Loucy (cell line): ENCODE measurements at regions not wholly inside any gene's neighbourhood (a gene's known extent, or its start where the extent isn't known, plus 50 kb on each side); places are given as distances from the start of the nearest gene placed in this dataset.

ENCODE experiments used
- CTCF ChIP-seq: fragments of 200-600 bp; sonication (generic); conservative IDR thresholded peaks from 2 replicates; pipeline ENCODE4 v1.5.1; 2014; ENCODE audit warnings: mild to moderate bottlenecking, antibody characterized with exemption, low read length
- EZH2phosphoT487 ChIP-seq: fragments of 200-600 bp; IDR thresholded peaks from 2 replicates; pipeline ENCODE4 v1.6.1; 2018; ENCODE audit warnings: antibody characterized with exemption, mild to moderate bottlenecking, moderate library complexity, borderline replicate concordance

- TF ChIP-seq EZH2phosphoT487 (no peak), CTCF (no peak)
Measured at GRCh38 chr3:74003734-74004133, 379.0 kb upstream of the PDZRN3 start.
